ENCODE measurements at regions not wholly inside any gene's neighbourhood (a gene's known extent, or its start where the extent isn't known, plus 50 kb on each side); places are given as distances from the start of the nearest gene placed in this dataset.

GRCh38 chr21:34008618-34009017 lies 64.8 kb upstream of the MRPS6 start:
- no peak for TF ChIP-seq POLR2A (IDR thresholded peaks at IDR 0.05)
- TF ChIP-seq POLR2AphosphoS5 (IDR thresholded peaks at IDR 0.05) = no peak
- TF ChIP-seq EP300 (IDR thresholded peaks at IDR 0.05; ENCODE audit: low read depth) = no peak

Data from transverse colon (tissue), 3 donors.